Smooth muscle cell (in vitro differentiated cells): ENCODE measurements at regions not wholly inside any gene's neighbourhood (a gene's known extent, or its start where the extent isn't known, plus 50 kb on each side); places are given as distances from the start of the nearest gene placed in this dataset.

Experiments used
- DNase-seq: peaks from one replicate; lab custom pipeline; 2025; ENCODE audit not compliant: unreplicated experiment; lab: John Stamatoyannopoulos, UW
- H2AFZ ChIP-seq: fragments of 200-600 bp; sonication (generic); 2 replicates; pipeline ENCODE4 v1.6.0; 2016; ENCODE audit warnings: antibody characterized with exemption, low read depth, mild to moderate bottlenecking
- H3F3A ChIP-seq: fragments of 200-600 bp; sonication (generic); 2 replicates; pipeline ENCODE4 v1.6.0; 2017; ENCODE audit warnings: antibody characterized with exemption, low read depth
- H3K27ac ChIP-seq: fragments of 200-600 bp; sonication (generic); 2 replicates; pipeline ENCODE4 v1.5.1; 2016; ENCODE audit warnings: low read depth, mild to moderate bottlenecking
- H3K27me3 ChIP-seq: fragments of 200-600 bp; sonication (generic); 2 replicates; pipeline ENCODE4 v1.6.1; 2016; ENCODE audit warnings: low read depth, mild to moderate bottlenecking
- H3K36me3 ChIP-seq: fragments of 200-600 bp; sonication (generic); 2 replicates; pipeline ENCODE4 v1.5.1; 2016; ENCODE audit warnings: low read depth
- H3K4me1 ChIP-seq: fragments of 200-600 bp; sonication (generic); 2 replicates; pipeline ENCODE4 v1.5.1; 2016; ENCODE audit warnings: low read depth
- H3K4me2 ChIP-seq: fragments of 200-600 bp; sonication (generic); 2 replicates; pipeline ENCODE4 v1.6.0; 2016; ENCODE audit warnings: mild to moderate bottlenecking
- H3K4me3 ChIP-seq: fragments of 200-600 bp; sonication (generic); 2 replicates; pipeline ENCODE4 v1.5.1; 2016; ENCODE audit warnings: mild to moderate bottlenecking
- H3K79me2 ChIP-seq: fragments of 200-600 bp; sonication (generic); 2 replicates; pipeline ENCODE4 v1.6.0; 2016; ENCODE audit warnings: low read depth, mild to moderate bottlenecking
- H3K9ac ChIP-seq: fragments of 200-600 bp; sonication (generic); 2 replicates; pipeline ENCODE4 v1.6.0; 2016; ENCODE audit warnings: low read depth
- H3K9me3 ChIP-seq: fragments of 200-600 bp; sonication (generic); replicated peaks from 2 replicates; pipeline ENCODE4 v1.5.1; 2016; ENCODE audit warnings: low read depth
- H4K20me1 ChIP-seq: fragments of 200-600 bp; sonication (generic); 2 replicates; pipeline ENCODE4 v1.6.0; 2016; ENCODE audit warnings: low read depth
- WGBS: methylation state at CpG from one replicate; pipeline ENCODE4 v1.1.7; 2016; ENCODE audit warnings: low lambda C conversion rate; 5-methylcytosine and 5-hydroxymethylcytosine counted together
- TF ChIP-seq, protein P1 (sequence below): fragments of 200-600 bp; sonication (generic); IDR thresholded peaks from 2 replicates; pipeline ENCODE4 v1.5.1; 2017; ENCODE audit warnings: borderline replicate concordance, mild to moderate bottlenecking, antibody characterized with exemption; ENCODE audit not compliant: insufficient read depth, poor library complexity, severe bottlenecking

DNA sequence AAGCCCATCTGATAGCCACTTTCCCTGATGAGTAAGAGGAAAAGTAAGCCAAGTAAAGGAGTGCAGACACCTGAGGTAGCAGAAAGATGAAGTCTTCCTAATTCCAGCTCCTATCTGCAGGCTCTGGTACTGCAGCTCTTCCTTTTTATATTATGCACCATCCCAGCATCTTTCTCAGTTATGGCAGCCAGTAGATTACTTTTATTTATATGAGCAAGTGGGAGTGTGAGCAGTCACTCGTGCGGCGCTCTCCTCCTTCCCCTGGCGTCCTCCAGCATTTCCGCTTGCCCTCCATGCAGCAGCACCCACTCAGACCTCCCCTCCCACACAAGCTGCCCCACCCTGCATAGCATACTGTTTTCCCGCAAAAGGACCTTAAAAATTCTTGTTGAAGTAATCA lies 465.9 kb upstream of the DPPA4 start:
- no peaks in the 10 kb centered on the region for H4K20me1 ChIP-seq
- peaks cover 3% of the 10 kb centered on the region for H3K4me1 ChIP-seq
- no peak for DNase-seq
- H3K27me3 ChIP-seq, result no peaks in the 10 kb centered on the region
- 93% methylated on average over 6 of the region's 6 CpGs for whole genome bisulfite sequencing
- H3K27ac ChIP-seq, result no peak overlapping the region
- no peaks in the 10 kb centered on the region for H3K79me2 ChIP-seq
- H3K9ac ChIP-seq, result no peak overlapping the region
- H3K4me2 ChIP-seq, result no peak overlapping the region
- H3K4me3 ChIP-seq, result no peak overlapping the region
- no peaks in the 10 kb centered on the region for H3K36me3 ChIP-seq
- TF ChIP-seq, protein P1, sequence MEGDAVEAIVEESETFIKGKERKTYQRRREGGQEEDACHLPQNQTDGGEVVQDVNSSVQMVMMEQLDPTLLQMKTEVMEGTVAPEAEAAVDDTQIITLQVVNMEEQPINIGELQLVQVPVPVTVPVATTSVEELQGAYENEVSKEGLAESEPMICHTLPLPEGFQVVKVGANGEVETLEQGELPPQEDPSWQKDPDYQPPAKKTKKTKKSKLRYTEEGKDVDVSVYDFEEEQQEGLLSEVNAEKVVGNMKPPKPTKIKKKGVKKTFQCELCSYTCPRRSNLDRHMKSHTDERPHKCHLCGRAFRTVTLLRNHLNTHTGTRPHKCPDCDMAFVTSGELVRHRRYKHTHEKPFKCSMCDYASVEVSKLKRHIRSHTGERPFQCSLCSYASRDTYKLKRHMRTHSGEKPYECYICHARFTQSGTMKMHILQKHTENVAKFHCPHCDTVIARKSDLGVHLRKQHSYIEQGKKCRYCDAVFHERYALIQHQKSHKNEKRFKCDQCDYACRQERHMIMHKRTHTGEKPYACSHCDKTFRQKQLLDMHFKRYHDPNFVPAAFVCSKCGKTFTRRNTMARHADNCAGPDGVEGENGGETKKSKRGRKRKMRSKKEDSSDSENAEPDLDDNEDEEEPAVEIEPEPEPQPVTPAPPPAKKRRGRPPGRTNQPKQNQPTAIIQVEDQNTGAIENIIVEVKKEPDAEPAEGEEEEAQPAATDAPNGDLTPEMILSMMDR, result peak; percentile 30
- H3K9me3 ChIP-seq, result no peaks in the 10 kb centered on the region
- H2AFZ ChIP-seq, result no peak overlapping the region
- no peaks in the 10 kb centered on the region for H3F3A ChIP-seq

DNA sequence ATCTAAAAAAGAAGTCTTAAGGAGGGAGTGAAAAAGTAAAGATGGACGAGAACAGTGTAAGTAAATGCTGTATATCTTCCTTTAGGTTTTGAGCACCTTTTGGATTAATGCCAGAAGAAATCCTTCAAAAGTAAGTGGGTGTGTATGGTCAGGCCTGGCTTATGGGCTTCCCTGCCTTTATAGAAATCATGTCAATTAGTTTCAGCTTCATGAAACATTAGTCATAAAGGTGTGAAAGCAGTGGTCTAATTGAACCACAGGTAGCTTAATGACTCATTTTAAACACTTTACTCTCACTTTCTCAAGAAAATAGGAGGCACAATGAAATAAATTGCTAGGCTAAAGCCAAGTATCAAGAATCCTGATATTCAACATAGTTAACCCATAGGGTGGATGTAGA lies 467.4 kb upstream of the DPPA4 start:
- H3K36me3 ChIP-seq, result no peaks in the 10 kb centered on the region
- no peaks in the 10 kb centered on the region for H3F3A ChIP-seq
- no peaks in the 10 kb centered on the region for H4K20me1 ChIP-seq
- H3K4me2 ChIP-seq, result no peak overlapping the region
- TF ChIP-seq, protein P1, result no peak
- H3K27ac ChIP-seq, result no peak overlapping the region
- no peak overlapping the region for H3K9ac ChIP-seq
- no peaks in the 10 kb centered on the region for H3K27me3 ChIP-seq
- H2AFZ ChIP-seq, result no peak overlapping the region
- H3K9me3 ChIP-seq, result no peaks in the 10 kb centered on the region
- H3K4me1 ChIP-seq, result peaks cover 3% of the 10 kb centered on the region
- 92% methylated on average over 1 of the region's 1 CpG for WGBS
- no peak for DNase-seq
- no peaks in the 10 kb centered on the region for H3K79me2 ChIP-seq
- H3K4me3 ChIP-seq, result no peak overlapping the region

- Histone ChIP-seq H3K4me2 (peak overlapping the region; percentile 55), H2AFZ (peak overlapping the region; percentile 36), H3K4me3 (no peak overlapping the region), H3K79me2 (no peaks in the 10 kb centered on the region), H3K9ac (no peak overlapping the region), H3K36me3 (no peaks in the 10 kb centered on the region), H3K27ac (no peak overlapping the region), H3K4me1 (peaks cover 3% of the 10 kb centered on the region), H3K9me3 (no peaks in the 10 kb centered on the region), H4K20me1 (no peaks in the 10 kb centered on the region), H3F3A (no peaks in the 10 kb centered on the region), H3K27me3 (no peaks in the 10 kb centered on the region)
- WGBS, result 52% methylated on average over 4 of the region's 4 CpGs
- DNase-seq, result no peak
- TF ChIP-seq, protein P1, result no peak
These were observed 469.6 kb upstream of the DPPA4 start for GRCh38 chr3:109806929-109807328.

DNA sequence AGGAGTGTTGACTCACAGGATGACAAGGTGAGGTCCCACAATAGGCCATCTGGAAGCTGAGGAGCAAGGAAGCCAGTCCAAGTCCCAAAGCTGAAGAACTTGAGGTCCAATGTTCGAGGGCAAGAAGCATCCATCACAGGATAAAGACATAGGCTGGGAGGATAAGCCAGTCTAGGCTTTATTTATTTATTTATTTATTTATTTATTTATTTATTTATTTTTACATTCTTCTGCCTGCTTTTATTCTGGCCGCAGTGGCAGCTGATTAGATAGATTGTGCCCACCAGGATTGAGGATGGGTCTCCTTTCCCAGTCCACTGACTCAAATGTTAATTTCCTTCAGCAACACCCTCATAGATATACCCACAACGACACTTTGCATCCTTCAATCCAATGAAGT lies 472.2 kb upstream of the DPPA4 start:
- no peak overlapping the region for H3K4me3 ChIP-seq
- no peaks in the 10 kb centered on the region for H3K27me3 ChIP-seq
- H3K36me3 ChIP-seq, result no peaks in the 10 kb centered on the region
- no peak overlapping the region for H3K4me2 ChIP-seq
- WGBS, result 95% methylated on average over 3 of the region's 3 CpGs
- peaks cover 3% of the 10 kb centered on the region for H3K4me1 ChIP-seq
- no peaks in the 10 kb centered on the region for H3K9me3 ChIP-seq
- no peak for DNase-seq
- no peaks in the 10 kb centered on the region for H4K20me1 ChIP-seq
- TF ChIP-seq, protein P1, result no peak
- H3K27ac ChIP-seq, result no peak overlapping the region
- H3K79me2 ChIP-seq, result no peaks in the 10 kb centered on the region
- H3F3A ChIP-seq, result no peaks in the 10 kb centered on the region
- H3K9ac ChIP-seq, result no peak overlapping the region
- no peak overlapping the region for H2AFZ ChIP-seq
